CD14-positive monocyte (primary cell): ENCODE measurements at regions not wholly inside any gene's neighbourhood (a gene's known extent, or its start where the extent isn't known, plus 50 kb on each side); places are given as distances from the start of the nearest gene placed in this dataset.

ENCODE experiments used
- DNase-seq, 3 donors: peaks; one replicate each; pipeline ENCODE4 v3.0.0-alpha.2; 2011 to 2022
- H2AFZ ChIP-seq: 2 replicates; pipeline ENCODE4 v1.6.0; 2012; ENCODE audit warnings: mild to moderate bottlenecking, low read depth, low read length, inconsistent platforms; ENCODE audit not compliant: insufficient read depth, poor library complexity, severe bottlenecking
- H3K27ac ChIP-seq, 2 donors: 1 replicate in 1 of 2; 2 replicates in 1 of 2; pipeline ENCODE4 v1.5.1; 2012 to 2013; ENCODE audit warnings: low read length in 2 of 2, control low read depth in 1 of 2, inconsistent platforms in 1 of 2, low read depth in 1 of 2, mild to moderate bottlenecking in 1 of 2
- H3K27me3 ChIP-seq, 2 donors: one replicate each; pipeline versions ENCODE4 v1.6.0 to v1.6.1; 2011 to 2013; ENCODE audit warnings: low read length in 2 of 2; ENCODE audit not compliant: control insufficient read depth in 2 of 2, insufficient read depth in 2 of 2
- H3K36me3 ChIP-seq, 2 donors: replicated peaks in 1 of 2; 1 replicate in 1 of 2; 2 replicates in 1 of 2; pipeline versions ENCODE4 v1.5.1 to v1.6.1; 2012 to 2013; ENCODE audit warnings: low read length in 2 of 2, control low read depth in 1 of 2, inconsistent platforms in 1 of 2, mild to moderate bottlenecking in 1 of 2; ENCODE audit not compliant: insufficient read depth in 2 of 2, control insufficient read depth in 1 of 2
- H3K4me1 ChIP-seq, 2 donors: 1 replicate in 1 of 2; 2 replicates in 1 of 2; pipeline versions ENCODE4 v1.5.1 to v1.6.1; 2012 to 2013; ENCODE audit warnings: low read length in 2 of 2, control low read depth in 1 of 2, inconsistent platforms in 1 of 2, mild to moderate bottlenecking in 1 of 2, moderate library complexity in 1 of 2; ENCODE audit not compliant: insufficient read depth in 2 of 2, control insufficient read depth in 1 of 2
- H3K4me2 ChIP-seq: replicated peaks from 2 replicates; pipeline ENCODE3; 2012; ENCODE audit warnings: low read length, moderate library complexity, mild to moderate bottlenecking; ENCODE audit not compliant: poor library complexity, severe bottlenecking; ENCODE audit errors: extremely low read depth
- H3K4me3 ChIP-seq, 3 experiments: fragments of 200-600 bp in 1 of 3; sonication (generic) in 1 of 3; replicated peaks in 1 of 3; 1 replicate in 2 of 3; 2 replicates in 1 of 3; pipeline ENCODE4 v1.5.1; 2011 to 2013; ENCODE audit warnings: low read length in 3 of 3, mild to moderate bottlenecking in 3 of 3, control low read depth in 2 of 3, low read depth in 2 of 3, inconsistent platforms in 1 of 3, moderate library complexity in 1 of 3
- H3K79me2 ChIP-seq: 2 replicates; pipeline ENCODE4 v1.6.0; 2012; ENCODE audit warnings: mild to moderate bottlenecking, control low read depth, inconsistent platforms, low read length, moderate library complexity; ENCODE audit not compliant: insufficient read depth
- H3K9ac ChIP-seq: 2 replicates; pipeline ENCODE4 v1.6.0; 2017; ENCODE audit warnings: low read length, mild to moderate bottlenecking; ENCODE audit not compliant: insufficient read depth, poor library complexity, severe bottlenecking
- H3K9me3 ChIP-seq, 2 donors: replicated peaks in 1 of 2; 1 replicate in 1 of 2; 2 replicates in 1 of 2; pipeline versions ENCODE4 v1.5.1 to v1.6.1; 2012 to 2013; ENCODE audit warnings: low read length in 2 of 2, control low read depth in 1 of 2; ENCODE audit not compliant: control insufficient read depth in 1 of 2, insufficient read depth in 1 of 2
- H4K20me1 ChIP-seq: 2 replicates; pipeline ENCODE4 v1.6.0; 2012; ENCODE audit warnings: mild to moderate bottlenecking, low read length, control low read depth, moderate library complexity; ENCODE audit not compliant: insufficient read depth
- H3K27ac Mint-ChIP-seq, 7 donors: one replicate each; pipeline ENCODE4 v1.8.0; 2020; ENCODE audit warnings: mild to moderate bottlenecking in 7 of 7, mixed read lengths in 7 of 7, moderate library complexity in 6 of 7, inconsistent platforms in 2 of 7
- H3K27me3 Mint-ChIP-seq, 3 donors: one replicate each; pipeline ENCODE4 v1.8.0; 2021 to 2022; ENCODE audit warnings: low read depth in 3 of 3, mild to moderate bottlenecking in 3 of 3, mixed read lengths in 3 of 3, moderate library complexity in 3 of 3, inconsistent platforms in 1 of 3
- H3K36me3 Mint-ChIP-seq, 2 donors: one replicate each; pipeline ENCODE4 v1.8.0; 2020; ENCODE audit warnings: mixed read lengths in 2 of 2, inconsistent platforms in 1 of 2, mild to moderate bottlenecking in 1 of 2
- H3K4me1 Mint-ChIP-seq: one replicate; pipeline ENCODE4 v1.8.0; 2020; ENCODE audit warnings: mild to moderate bottlenecking, mixed read lengths
- H3K4me3 Mint-ChIP-seq, 2 donors: one replicate each; pipeline ENCODE4 v1.8.0; 2020; ENCODE audit warnings: mild to moderate bottlenecking in 2 of 2, mixed read lengths in 2 of 2, moderate library complexity in 1 of 2
- H3K9me3 Mint-ChIP-seq, 7 donors: one replicate each; pipeline ENCODE4 v1.8.0; 2020 to 2022; ENCODE audit warnings: mixed read lengths in 7 of 7, mild to moderate bottlenecking in 6 of 7, moderate library complexity in 6 of 7, inconsistent platforms in 2 of 7
- CTCF ChIP-seq: fragments of 200-600 bp; IDR thresholded peaks from one replicate; pipeline ENCODE4 v1.8.0; 2022; ENCODE audit warnings: antibody characterized with exemption, mild to moderate bottlenecking
- WGBS: methylation state at CpG from one replicate; pipeline ENCODE4 v1.1.5; 2013; ENCODE audit warnings: missing lambda C conversion rate; ENCODE audit not compliant: insufficient coverage; 5-methylcytosine and 5-hydroxymethylcytosine counted together
- intact Hi-C, 2 donors: fragments of 100-400 bp; cut with micrococcal nuclease; formaldehyde crosslinking; loops; one replicate each; pipeline versions ENCODE4 v1.15.0 to v1.15.1; 2023

GRCh38 chr2:16568998-16569784, 96.4 kb downstream of the CYRIA start:
- intact Hi-C loops = no loop called here
- Mint-ChIP-seq H3K27ac (peak overlapping the region in 4 of 7 donors; percentile 22 to 65 (median 42)), H3K4me1 (no peaks in the 10 kb centered on the region), H3K4me3 (no peak overlapping the region), H3K36me3 (peaks cover 80 to 84% of the 10 kb centered on the region in 2 donors), H3K9me3 (peaks cover 0 to 6% (median 0%) of the 10 kb centered on the region in 7 donors), H3K27me3 (no peaks in the 10 kb centered on the region)
- Histone ChIP-seq H3K27ac (no peak overlapping the region), H3K4me2 (no peak overlapping the region), H3K9me3 (no peaks in the 10 kb centered on the region), H3K36me3 (peaks cover 38 to 100% of the 10 kb centered on the region in 2 donors), H3K9ac (no peak overlapping the region), H3K79me2 (no peaks in the 10 kb centered on the region), H3K4me3 (no peak overlapping the region), H2AFZ (no peak overlapping the region), H3K4me1 (no peaks in the 10 kb centered on the region), H4K20me1 (peaks cover 100% of the 10 kb centered on the region), H3K27me3 (no peaks in the 10 kb centered on the region)
- no peak for DNase-seq
- TF ChIP-seq CTCF = no peak
- 100% methylated on average over 1 of the region's 4 CpGs for WGBS

- Histone ChIP-seq H3K9ac (no peak overlapping the region), H3K79me2 (no peaks in the 10 kb centered on the region), H3K9me3 (no peaks in the 10 kb centered on the region), H3K27ac (no peak overlapping the region), H3K4me2 (no peak overlapping the region), H3K4me3 (no peak overlapping the region), H3K4me1 (no peaks in the 10 kb centered on the region), H3K27me3 (no peaks in the 10 kb centered on the region), H2AFZ (no peak overlapping the region), H3K36me3 (peaks cover 63 to 100% of the 10 kb centered on the region in 2 donors), H4K20me1 (peaks cover 100% of the 10 kb centered on the region)
- Mint-ChIP-seq H3K4me3 (no peak overlapping the region), H3K36me3 (peaks cover 86 to 89% of the 10 kb centered on the region in 2 donors), H3K4me1 (no peaks in the 10 kb centered on the region), H3K27me3 (no peaks in the 10 kb centered on the region), H3K27ac (no peak overlapping the region), H3K9me3 (no peaks in the 10 kb centered on the region)
- no peak for TF ChIP-seq CTCF
- intact Hi-C loops = no loop called here
- WGBS = no CpG with 5 or more reads among the region's 4 CpGs
- DNase-seq = no peak
Measured at GRCh38 chr2:16566701-16567100, 98.9 kb downstream of the CYRIA start.
